ENCODE measurements at regions not wholly inside any gene's neighbourhood (a gene's known extent, or its start where the extent isn't known, plus 50 kb on each side); places are given as distances from the start of the nearest gene placed in this dataset.
"Not testable (repeated sequence)": the region's sequence is repeated elsewhere in the genome, so short reads cannot be mapped to it uniquely, and the experiment has no call there.

DNA sequence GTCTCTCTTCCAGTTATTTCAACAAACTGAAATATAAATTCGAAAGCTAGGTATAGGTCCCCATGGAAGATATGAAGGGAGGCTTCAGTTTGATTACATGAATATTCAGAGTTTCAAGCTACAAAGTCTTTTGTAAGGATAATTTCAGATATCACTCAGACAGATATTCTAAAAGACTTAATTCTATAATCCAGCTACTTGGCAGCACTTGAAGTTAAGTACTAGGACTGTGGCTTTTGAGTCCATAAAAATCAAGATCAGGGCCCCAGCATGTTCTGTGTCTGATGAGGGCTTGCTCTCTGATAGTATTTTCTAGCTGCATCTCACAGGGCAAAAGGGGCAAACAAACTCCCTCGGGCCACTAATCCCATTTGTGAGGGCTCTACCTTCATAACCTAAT, 160.6 kb upstream of the IRS2 start:
- no peak for DNase-seq (ENCODE audit: low read depth in 3 of 3, low spot score in 2 of 3)

DNA sequence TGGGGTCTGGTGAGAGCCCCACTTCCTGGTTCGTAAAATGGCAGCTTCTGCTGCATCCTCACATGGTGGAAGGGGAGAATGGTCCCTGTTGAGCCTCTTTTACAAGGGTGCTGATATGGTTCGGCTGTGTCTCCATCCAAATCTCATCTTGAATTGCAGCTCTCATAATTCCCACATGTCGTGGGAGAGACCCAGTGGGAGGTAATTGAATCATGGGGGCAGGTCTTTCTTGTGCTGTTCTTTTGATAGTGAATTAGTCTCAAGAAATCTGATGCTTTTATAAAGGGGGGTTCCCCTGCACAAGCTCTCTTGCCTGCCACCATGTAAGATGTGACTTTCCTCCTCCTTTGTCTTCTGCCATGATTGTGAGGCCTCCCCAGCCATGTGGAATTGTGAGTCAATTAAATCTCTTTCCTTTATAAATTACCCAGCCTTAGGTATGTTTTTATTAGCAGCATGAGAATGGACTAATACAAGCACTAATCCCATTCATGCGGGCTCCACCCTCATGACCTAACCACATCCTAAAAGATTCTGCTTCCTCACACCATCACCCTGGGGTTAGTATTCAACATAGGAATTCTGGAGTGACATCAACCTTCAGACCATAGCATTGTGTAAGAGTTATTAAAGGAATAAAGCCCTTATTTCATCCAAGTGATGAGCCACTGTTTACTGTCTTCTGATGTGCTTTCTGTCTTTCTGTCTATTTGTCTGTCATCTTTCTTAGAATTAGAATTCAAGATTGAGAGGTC, 159.0 kb upstream of the IRS2 start:
- no peak for DNase-seq (ENCODE audit: low read depth in 3 of 3, low spot score in 2 of 3)

DNA sequence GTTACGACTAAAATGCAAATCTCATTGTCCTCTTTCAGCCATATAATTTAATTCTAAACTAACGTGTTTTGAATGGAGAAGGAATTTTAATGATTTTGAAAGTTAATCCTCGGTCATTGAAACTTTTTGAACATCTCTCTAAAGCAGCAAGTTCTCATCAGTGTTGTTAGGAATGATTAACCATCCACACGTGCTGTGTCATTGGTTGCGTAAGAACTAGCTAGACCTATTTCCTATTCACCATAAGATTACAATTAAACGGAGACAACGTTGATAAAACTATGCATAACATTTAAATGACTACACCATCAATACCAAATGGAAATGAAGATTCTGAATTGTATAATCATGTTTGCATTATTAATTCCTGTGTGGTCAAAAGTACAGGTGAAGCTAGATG, 155.6 kb upstream of the IRS2 start:
- no peak for DNase-seq (ENCODE audit: low read depth in 3 of 3, low spot score in 2 of 3)

DNA sequence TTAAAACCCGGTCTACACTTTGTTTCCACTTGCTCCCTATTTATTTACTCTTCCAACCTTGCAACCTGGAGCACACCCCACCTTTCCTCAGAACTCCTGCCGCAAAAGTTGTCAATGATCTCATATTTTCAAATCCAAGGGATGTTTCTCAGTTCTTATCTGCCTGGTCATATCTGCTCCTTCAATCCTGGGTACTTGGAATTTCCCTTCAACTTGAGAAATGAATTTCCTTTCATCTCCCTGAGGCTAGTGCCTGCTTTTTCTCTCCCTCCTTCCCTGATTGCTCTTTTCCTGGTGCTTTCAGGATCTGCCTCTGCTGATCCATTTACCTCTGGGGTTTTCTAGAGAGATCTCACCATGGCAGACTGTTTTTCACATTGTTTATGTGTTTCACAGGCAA, 154.8 kb upstream of the IRS2 start:
- no peak for DNase-seq (ENCODE audit: low read depth in 3 of 3, low spot score in 2 of 3)

DNA sequence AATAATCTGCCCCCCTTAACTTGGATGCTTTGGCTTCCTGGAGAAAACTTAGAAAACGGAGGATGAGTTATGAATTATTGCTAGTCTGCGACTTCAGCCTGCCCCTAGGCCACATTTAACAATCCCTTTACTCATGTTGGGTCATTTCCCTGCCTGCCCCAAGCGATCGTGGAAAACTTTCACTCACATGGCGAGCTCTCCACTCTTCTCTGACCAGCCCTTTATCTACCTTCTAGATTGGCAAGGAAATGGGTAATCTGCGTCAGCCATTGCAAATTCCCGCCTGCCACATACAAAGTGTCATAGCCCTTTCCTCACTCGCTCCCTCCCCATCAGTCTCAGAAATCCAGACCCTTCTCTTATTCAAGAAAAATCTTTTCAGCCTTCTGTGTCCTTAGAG, 154.3 kb upstream of the IRS2 start:
- DNase-seq (ENCODE audit: low read depth in 3 of 3, low spot score in 2 of 3), result no peak

DNA sequence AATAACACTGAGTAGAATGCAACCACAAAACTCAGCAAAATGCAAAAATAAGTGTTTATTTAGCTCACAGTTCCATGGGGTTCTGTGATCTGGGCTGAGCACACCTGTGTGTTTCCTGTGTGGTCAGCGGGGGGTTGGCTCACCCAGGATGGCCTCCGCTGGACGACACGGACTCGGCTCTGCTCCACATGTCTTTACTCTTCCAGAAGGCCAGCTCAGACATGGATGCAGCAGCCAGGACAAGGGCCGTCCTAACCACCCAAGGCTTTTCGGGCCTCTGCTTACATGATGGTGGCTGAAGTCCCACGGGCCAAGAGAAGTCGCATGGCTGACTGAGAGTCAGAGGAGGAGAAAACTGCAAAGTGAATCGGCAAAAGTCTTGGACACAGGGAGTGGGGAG, 153.5 kb upstream of the IRS2 start:
- no peak for DNase-seq (ENCODE audit: low read depth in 3 of 3, low spot score in 2 of 3)

DNA sequence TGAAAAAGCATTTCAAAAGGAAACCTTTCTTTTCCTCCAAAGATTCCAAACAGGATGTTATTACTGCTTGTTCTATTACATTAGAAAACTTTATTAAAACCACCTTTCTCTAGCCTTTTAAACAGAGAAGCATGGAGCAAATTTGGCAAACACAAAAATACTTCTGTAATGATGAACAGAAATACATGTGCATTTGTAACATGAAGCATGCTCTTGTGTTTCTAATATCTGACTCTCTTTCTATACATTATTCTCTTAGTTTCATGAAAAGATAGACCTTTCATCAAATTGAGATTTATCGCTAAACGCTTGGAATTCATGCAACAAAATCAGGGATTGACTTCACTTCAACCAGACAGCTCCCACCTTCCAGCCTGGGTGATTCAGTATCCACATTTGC, 152.8 kb upstream of the IRS2 start:
- DNase-seq (ENCODE audit: low read depth in 3 of 3, low spot score in 2 of 3), result no peak

DNA sequence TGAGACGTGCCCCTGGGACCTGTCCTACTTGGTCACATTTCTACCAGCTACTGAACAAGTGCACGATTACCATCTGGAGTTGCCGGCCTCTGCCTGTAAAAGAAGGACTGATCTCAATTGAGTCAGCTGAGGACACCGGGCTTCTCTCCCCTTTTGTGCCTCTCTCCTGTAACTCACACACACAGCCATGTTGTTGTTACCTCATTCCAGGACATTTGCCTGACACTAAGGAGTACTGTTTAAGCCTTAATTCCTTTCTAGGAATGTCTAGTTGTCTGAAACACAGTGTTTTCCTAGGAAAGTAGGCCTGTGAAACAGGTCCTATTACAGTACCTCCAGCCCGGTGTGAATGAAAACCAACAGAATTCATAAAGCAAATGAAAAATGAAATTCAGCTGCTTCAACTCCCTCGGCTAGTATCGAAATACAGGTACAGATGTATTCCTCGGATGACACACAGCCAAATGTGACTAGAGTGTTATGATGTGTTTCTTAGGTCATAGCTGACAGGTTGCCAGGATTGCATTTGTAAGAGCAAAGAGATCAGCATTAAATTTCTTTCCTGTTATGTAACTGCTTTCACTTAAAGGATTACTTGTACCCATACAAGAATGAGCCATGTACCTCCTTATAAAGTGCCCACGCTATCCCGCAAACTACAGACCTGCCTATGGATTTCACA, 152.0 kb upstream of the IRS2 start:
- no peak for DNase-seq (ENCODE audit: low read depth in 3 of 3, low spot score in 2 of 3)

DNA sequence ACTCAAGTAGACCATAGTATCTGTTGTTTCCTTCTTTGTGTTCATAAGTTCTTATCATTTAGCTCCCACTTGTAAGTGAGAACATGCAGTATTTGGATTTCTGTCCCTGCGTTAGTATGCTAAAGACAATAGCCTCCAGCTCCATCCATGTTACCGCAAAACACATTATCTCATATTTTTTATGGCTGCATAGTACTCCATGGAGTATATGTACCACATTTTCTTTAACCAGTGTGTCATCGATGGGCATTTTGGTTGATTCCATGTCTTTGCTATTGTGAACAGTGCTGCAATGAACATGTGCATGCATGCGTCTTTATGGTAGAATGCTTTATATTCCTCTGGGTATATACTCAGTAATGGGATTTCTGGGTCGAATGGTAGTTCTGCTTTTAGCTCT, 148.1 kb upstream of the IRS2 start:
- not testable (repeated sequence) for DNase-seq (ENCODE audit: low read depth in 3 of 3, low spot score in 2 of 3)

DNA sequence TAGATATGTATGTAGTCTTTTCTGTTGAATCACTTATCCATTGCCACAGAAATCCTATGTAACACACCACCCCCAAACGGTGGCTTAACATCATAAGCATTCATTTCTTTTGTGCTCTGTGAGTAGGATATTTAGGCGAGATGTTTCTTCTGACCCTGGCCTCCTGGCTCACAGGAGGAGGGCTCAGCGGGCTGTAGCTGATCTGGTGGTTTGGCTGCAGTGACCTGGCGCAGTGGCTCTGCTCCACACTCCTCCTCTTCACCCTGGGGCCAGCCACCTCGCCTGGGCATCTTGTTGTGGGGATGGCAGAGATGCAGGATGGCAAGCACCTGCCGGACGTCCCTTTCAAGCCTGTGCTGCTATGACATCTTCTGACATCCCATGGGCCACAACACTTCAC, 147.1 kb upstream of the IRS2 start:
- DNase-seq (ENCODE audit: low read depth in 3 of 3, low spot score in 2 of 3), result no peak

DNA sequence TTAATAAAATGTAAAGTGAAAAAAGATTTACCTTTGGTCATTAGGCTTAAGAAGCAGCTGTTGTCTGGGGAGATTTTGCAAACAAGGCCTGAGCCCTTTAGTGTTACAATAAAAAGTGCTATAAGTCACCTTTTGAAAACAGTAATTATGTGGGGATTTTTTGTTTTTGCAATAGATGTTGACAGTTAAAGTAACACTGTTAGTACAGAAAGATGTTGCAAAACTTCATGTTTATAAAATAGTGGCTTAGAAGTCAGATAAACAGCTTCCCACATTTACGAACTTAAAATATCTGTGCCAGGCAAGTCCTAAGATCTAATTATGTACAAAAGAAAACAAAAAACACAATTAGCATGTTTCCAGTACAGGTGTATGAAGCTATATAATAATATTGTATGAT, 138.0 kb upstream of the IRS2 start:
- DNase-seq (ENCODE audit: low read depth in 3 of 3, low spot score in 2 of 3), result no peak

DNA sequence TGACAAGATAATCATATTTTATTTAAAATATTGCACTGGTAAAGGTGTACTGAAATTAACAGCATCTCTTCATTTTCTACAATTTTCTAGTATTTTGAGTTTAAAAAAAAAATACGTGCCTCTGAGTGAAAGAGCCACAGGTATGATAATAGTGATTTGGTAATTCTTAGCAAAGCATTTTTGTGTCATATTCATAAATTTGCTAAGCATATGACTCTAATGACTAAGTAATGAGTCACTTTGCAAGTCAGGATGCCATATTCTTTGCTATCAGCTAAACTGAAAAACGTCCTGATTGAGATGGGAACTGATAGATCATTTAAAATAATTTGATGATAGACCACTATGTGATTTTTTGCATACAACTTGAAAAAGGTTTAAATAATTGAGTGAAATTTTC, 136.1 kb upstream of the IRS2 start:
- DNase-seq (ENCODE audit: low read depth in 3 of 3, low spot score in 2 of 3), result no peak

DNA sequence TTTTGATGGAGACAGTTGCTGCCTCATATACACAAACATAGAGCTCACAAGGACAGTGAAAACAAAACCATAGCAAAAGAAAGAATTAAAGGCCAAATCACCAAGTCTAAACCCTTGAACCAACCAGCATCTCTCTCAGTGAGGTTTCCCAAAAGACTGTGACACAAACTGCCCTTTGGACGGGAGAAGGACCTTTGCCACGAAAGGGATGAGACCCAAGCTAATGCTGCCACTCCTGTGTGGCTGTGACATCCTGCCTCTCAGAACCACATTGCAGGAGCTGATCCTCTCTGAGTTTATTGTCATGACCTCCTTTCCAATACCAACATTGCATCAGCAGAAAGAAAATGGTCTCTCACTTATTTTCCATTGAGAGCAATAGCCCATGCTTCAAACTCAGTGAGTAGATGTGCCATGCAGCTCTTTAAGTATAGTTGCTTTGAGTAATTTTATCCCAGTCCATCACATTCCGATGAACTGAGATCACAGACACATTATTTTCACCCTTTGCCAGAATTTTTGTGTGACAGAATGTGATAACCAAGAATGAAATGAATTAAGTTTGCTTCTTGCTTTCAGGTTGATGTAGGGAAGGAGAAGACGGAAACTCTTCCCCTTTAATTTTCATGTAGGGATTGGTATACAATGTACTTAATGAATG, 133.5 kb upstream of the IRS2 start:
- DNase-seq (ENCODE audit: low read depth in 3 of 3, low spot score in 2 of 3), result no peak

DNA sequence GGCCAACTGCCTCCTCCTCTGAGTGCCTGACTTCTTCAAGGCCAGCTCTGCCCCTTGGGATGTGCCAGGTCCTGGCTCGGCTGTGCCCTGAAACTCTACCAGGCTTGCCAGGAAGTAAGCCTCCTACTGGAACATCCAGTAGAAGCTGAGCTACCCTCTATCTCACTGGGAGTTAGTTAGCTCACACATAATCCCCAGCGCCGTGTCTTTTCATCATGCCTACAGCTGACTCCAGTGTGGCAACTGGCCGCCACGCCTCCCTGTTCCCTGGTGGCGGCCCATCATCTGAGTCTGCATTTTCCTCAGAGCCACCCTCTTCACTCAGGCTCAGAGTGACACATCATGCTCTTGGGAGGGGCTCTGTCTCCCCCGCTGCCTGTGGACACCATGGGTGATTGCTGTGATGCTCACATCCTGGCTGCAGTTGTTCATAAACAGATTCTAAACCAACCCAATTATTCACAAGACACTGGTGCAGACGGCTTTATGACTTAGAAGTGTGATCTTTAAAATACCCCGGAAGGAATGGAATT, 131.9 kb upstream of the IRS2 start:
- no peak for DNase-seq (ENCODE audit: low read depth in 3 of 3, low spot score in 2 of 3)

DNA sequence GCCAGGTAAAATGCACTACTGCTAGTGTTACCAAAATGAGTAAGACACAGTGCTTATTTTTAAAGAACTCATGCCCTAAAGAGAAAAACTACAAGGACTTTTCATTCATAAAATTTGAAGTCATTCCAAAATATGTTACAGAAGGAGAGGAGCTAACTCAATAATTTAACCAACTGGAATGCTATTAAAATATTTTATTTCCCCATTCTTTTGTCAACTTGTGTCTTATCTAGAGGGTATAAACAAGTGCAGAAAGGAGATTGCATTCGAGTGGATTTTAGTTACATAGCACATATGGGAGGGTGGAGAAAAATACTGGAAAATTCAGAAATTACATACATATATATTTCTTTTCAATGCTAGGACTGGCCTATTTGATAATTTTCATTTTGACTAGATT, 131.0 kb upstream of the IRS2 start:
- no peak for DNase-seq (ENCODE audit: low read depth in 3 of 3, low spot score in 2 of 3)

DNA sequence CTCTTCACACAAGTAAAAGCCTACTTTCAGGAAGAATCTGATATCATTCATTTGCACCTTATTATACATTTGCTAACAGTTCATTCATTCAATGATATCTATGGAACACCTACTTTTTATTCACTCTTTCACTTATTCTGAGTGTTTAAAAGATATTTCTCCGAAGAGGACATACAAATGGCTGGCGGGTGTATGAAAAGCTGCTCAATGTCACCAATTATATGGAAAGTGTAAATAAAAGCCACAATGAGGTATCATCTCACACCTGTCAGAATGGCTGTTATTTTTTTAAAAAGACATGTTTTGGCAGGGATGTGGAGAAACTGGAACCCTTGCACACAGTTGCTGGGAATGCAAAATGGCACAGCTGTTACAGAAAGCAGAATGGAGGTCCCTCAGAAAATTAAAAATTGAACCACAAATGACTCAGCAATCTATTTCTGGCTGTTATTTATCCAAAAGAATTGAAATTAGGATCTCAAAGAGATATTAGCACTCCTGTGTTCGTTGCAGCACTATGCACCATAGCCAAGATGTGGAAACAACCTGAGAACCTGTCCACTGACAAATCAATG, 127.6 kb upstream of the IRS2 start:
- DNase-seq (ENCODE audit: low read depth in 3 of 3, low spot score in 2 of 3), result no peak

DNA sequence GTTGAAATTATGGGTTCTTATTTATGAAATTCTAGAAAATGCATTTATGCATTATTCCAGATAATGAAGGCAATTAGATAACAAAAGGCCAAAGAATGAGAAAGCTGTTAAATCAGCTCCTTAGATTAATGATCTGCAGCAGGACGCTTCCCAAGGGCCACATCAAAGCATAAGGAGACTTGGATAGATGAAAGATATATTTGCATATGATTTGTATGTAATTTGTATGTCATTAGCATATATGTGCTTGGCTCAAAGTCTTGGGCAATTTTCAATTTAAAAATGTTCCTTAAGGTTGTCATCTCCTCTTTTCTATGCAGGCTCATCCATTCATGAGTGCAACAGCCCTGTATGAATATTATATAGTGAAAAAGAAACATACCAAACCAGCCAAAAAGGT, 126.8 kb upstream of the IRS2 start:
- DNase-seq (ENCODE audit: low read depth in 3 of 3, low spot score in 2 of 3), result no peak

DNA sequence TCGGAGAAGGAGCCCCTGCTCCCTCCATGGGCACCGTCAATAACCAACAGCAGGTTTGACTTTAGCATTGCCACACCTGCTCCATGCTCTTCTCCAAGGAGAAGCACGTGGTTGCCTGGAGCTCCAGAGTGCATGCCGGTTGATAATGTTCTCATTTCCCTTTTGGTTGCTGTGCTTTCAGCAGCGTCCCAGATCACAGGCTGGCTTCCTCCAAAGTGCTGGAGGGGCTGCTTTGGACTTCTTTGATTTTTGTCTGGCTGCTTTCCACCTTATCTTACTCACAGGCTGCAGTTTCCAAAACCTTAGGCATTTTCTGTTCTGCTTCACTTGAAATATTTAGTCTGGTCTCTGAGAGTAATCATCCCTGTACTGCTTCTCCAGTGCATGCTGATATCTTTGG, 123.8 kb upstream of the IRS2 start:
- DNase-seq (ENCODE audit: low read depth in 3 of 3, low spot score in 2 of 3), result no peak

DNA sequence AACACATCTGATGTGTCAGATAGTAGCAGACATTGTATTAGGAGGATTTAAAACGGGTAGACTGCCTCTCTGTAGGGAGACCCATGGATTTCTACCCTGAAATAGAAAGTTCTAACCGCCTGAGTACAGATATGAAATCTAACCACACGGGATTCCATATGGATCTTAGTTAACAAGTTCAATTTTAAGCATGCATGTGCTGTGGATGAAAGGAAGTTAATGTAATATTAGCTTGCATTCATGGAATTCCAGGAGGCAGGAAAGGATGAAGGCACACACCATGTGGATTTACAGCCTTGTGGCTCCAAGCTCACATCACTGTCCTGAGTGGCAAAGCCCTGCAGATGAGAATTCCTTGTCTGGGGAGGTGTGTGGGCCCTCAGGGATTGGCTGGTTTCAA, 120.6 kb upstream of the IRS2 start:
- DNase-seq (ENCODE audit: low read depth in 3 of 3, low spot score in 2 of 3), result no peak

DNA sequence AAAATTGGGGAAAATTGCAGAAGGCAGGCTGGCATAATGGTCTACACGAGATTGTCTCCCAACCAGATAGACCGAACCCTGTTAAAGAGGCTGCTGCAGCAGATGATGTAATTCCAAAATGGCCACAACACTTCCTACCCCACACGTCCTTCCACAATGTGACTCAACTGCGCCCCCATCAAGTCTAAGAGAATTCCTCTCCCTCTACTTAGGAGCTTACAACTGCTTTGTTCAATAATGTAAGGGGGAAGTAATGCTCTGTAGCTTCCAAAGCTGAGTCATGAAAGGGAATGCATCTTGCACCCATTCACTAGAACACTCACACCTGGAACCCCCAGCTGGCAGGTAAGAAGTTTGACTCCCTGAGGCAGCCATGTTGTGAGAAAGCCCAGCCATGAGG, 117.8 kb upstream of the IRS2 start:
- DNase-seq (ENCODE audit: low read depth in 3 of 3, low spot score in 2 of 3), result no peak

DNA sequence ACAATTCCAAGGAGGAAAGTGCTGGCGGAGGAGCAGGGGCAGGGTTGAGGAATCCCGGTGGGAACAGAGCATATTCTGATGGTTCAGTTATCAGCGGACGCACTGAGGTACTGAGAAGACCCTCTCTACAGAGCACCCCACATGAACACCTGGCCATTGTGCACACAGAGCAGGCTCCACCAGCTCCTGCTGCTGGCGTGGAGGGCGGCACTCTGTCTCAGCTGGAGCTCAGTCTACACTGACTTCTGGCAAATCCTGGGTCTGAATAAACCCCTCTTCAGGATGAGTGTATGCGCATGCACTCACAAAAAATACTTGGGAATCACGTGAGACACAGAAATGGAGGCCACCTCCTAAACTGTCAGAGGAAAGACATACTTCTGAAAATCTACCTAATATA, 114.4 kb upstream of the IRS2 start:
- no peak for DNase-seq (ENCODE audit: low read depth in 3 of 3, low spot score in 2 of 3)

DNA sequence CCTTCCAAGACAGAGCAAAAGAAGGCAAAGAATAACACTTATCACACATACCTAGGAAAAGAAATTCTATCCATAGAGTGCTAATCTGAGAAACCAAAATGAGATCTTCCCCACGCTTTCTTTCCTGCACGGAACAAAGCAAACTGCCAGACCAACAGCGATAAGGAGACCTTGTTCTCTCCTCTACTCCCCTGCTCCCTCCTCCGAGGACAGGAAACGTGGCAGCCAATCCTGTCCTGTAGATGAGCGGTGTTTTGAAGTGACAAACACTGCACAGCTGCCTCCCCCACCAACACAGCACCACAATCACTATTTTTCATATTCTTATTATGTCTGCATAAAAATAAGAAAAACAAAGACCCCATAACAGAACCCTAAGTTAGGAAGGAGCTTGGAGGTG, 113.9 kb upstream of the IRS2 start:
- no peak for DNase-seq (ENCODE audit: low read depth in 3 of 3, low spot score in 2 of 3)
